HUES48 (cell line): ENCODE measurements at regions not wholly inside any gene's neighbourhood (a gene's known extent, or its start where the extent isn't known, plus 50 kb on each side); places are given as distances from the start of the nearest gene placed in this dataset.
"Not testable (repeated sequence)": the region's sequence is repeated elsewhere in the genome, so short reads cannot be mapped to it uniquely, and the experiment has no call there.

Experiments
- H3K27ac ChIP-seq: one replicate; pipeline ENCODE4 v1.7.0; 2013; ENCODE audit warnings: low read depth, low read length, inconsistent platforms
- H3K27me3 ChIP-seq: 2 replicates; pipeline ENCODE4 v1.6.1; 2013; ENCODE audit warnings: mild to moderate bottlenecking, low read length; ENCODE audit not compliant: control insufficient read depth, insufficient read depth
- H3K36me3 ChIP-seq: 2 replicates; pipeline ENCODE4 v1.6.1; 2013; ENCODE audit warnings: low read length; ENCODE audit not compliant: control insufficient read depth, insufficient read depth
- H3K4me1 ChIP-seq: 2 replicates; pipeline ENCODE4 v1.6.1; 2013; ENCODE audit warnings: mild to moderate bottlenecking, low read length; ENCODE audit not compliant: control insufficient read depth, insufficient read depth
- H3K4me3 ChIP-seq: 2 replicates; pipeline ENCODE4 v1.5.1; 2013; ENCODE audit warnings: mild to moderate bottlenecking, low read depth, low read length
- H3K9ac ChIP-seq: 2 replicates; pipeline ENCODE4 v1.6.1; 2013; ENCODE audit warnings: mild to moderate bottlenecking, low read depth, low read length, moderate library complexity
- H3K9me3 ChIP-seq: 2 replicates; pipeline ENCODE4 v1.6.1; 2013; ENCODE audit warnings: low read length; ENCODE audit not compliant: control insufficient read depth, insufficient read depth

- H3K4me1 ChIP-seq: no peaks in the 10 kb centered on the region
- H3K27ac ChIP-seq: no peak overlapping the region
- no peaks in the 10 kb centered on the region for H3K36me3 ChIP-seq
- H3K9ac ChIP-seq: no peak overlapping the region
- H3K4me3 ChIP-seq: no peak overlapping the region
- H3K27me3 ChIP-seq: no peaks in the 10 kb centered on the region
- no peaks in the 10 kb centered on the region for H3K9me3 ChIP-seq
Observed at GRCh38 chr13:40370661-40371060, 295.8 kb downstream of the FOXO1 start.

DNA sequence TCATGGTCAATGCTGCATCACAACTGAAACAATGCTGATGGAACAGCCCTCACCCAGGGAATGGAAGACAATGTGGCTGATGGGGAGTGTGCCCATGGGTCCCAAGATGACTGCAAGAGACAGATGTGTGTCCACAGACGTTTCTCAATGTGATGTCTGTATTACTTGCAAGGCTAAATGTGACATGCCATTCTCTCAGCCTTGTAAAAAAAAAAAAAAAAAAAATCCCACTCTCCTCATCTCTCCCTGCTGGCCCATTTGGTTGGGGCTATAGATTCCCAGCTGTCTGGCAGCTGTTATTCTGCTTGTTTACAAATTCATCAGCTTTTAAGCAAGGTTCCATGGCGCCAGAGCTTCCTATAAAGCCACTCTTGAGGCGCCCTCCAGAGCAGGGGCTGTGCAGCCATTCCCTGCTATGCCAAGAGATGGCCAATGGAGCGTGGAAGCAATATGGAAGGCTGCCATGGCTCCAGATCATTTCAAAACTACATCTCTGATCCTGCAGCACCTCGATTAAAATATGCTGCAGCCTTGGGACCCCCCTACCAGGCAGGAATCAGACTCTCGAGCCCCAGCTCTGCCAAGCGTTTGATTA lies 294.8 kb downstream of the FOXO1 start:
- Histone ChIP-seq H3K4me3 (no peak overlapping the region), H3K9ac (no peak overlapping the region), H3K4me1 (no peaks in the 10 kb centered on the region), H3K27me3 (no peaks in the 10 kb centered on the region), H3K9me3 (no peaks in the 10 kb centered on the region), H3K27ac (no peak overlapping the region), H3K36me3 (no peaks in the 10 kb centered on the region)

GRCh38 chr13:40373608-40374007 lies 292.8 kb downstream of the FOXO1 start:
- not testable (repeated sequence) for H3K27me3 ChIP-seq, H3K4me1 ChIP-seq, H3K27ac ChIP-seq, H3K9ac ChIP-seq, H3K36me3 ChIP-seq, H3K4me3 ChIP-seq, H3K9me3 ChIP-seq

DNA sequence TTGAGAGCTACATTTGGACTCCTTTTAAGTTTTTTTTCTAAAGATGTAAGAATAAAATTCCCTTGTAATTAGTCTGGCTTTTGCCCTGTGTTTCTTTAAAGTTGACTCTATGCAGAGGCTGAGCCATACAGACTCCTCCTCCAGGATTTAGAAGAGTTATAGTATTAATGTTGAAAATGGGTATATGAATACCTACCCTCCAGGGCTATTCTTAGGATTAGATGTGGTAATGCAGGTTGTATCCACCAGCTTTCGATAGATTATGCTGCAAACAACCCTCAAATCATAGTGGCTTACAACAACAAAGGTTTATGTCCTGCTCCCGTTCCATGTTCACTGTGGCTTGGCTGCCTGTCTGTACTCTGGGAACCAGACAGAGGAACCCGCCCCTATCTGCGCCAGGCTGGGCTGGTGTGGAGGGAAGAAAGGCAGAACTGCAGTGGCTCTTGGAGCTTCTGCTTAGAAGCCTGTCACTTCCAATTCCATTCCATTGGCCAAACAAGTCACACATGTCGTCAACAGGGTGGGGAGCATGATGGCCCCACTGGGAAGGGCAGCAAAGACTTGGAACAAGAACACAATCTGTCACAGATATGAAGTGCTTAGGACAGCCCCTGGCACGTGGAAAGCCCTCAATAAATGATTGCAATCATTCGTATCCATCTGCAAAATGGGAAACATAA lies 290.8 kb downstream of the FOXO1 start:
- Histone ChIP-seq H3K27me3 (no peaks in the 10 kb centered on the region), H3K9ac (no peak overlapping the region), H3K27ac (no peak overlapping the region), H3K9me3 (no peaks in the 10 kb centered on the region), H3K4me3 (no peak overlapping the region), H3K4me1 (peaks cover 3% of the 10 kb centered on the region; the same call in 1 of the 2 replicates), H3K36me3 (no peaks in the 10 kb centered on the region)

- Histone ChIP-seq H3K27ac (no peak overlapping the region), H3K4me3 (no peak overlapping the region), H3K9ac (no peak overlapping the region), H3K36me3 (no peaks in the 10 kb centered on the region), H3K9me3 (no peaks in the 10 kb centered on the region), H3K4me1 (peaks cover 3% of the 10 kb centered on the region; the same call in 1 of the 2 replicates), H3K27me3 (no peaks in the 10 kb centered on the region)
Observed at GRCh38 chr13:40376296-40376849, 290.1 kb downstream of the FOXO1 start.

- H3K4me1 ChIP-seq: peaks cover 3% of the 10 kb centered on the region; the same call in 1 of the 2 replicates
- no peaks in the 10 kb centered on the region for H3K9me3 ChIP-seq
- H3K27ac ChIP-seq: no peak overlapping the region
- H3K36me3 ChIP-seq: no peaks in the 10 kb centered on the region
- no peak overlapping the region for H3K9ac ChIP-seq
- H3K4me3 ChIP-seq: no peak overlapping the region
- no peaks in the 10 kb centered on the region for H3K27me3 ChIP-seq
Observed at GRCh38 chr13:40376867-40377535, 289.4 kb downstream of the FOXO1 start.

DNA sequence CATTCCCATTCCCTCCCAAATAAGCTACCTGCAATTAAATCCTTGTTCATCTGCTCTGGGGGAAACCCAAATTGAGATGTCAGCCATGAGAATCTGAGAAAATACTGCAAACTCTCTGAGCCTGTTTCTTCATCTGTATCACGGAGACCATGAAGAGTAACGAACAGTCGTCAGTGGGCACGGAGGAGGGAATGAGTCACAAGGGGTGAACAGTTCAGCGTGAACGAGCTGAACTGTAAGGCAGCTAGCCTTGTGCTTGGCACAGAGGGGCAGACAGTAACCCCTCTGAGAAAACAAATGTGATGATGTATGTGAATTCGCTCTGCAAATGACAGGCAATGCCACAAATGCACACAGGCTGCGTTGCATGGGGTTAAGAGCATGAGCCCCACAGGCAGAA lies 288.7 kb downstream of the FOXO1 start:
- H3K9ac ChIP-seq: no peak overlapping the region
- no peak overlapping the region for H3K4me3 ChIP-seq
- H3K27me3 ChIP-seq: no peaks in the 10 kb centered on the region
- H3K9me3 ChIP-seq: no peaks in the 10 kb centered on the region
- H3K4me1 ChIP-seq: peaks cover 3% of the 10 kb centered on the region; the same call in 1 of the 2 replicates
- no peaks in the 10 kb centered on the region for H3K36me3 ChIP-seq
- no peak overlapping the region for H3K27ac ChIP-seq

- H3K27ac ChIP-seq: no peak overlapping the region
- no peaks in the 10 kb centered on the region for H3K9me3 ChIP-seq
- no peaks in the 10 kb centered on the region for H3K27me3 ChIP-seq
- peaks cover 8% of the 10 kb centered on the region; the same call in 1 of the 2 replicates for H3K4me1 ChIP-seq
- H3K9ac ChIP-seq: no peak overlapping the region
- no peak overlapping the region for H3K4me3 ChIP-seq
- no peaks in the 10 kb centered on the region for H3K36me3 ChIP-seq
Observed at GRCh38 chr13:40379196-40379595, 287.2 kb downstream of the FOXO1 start.

DNA sequence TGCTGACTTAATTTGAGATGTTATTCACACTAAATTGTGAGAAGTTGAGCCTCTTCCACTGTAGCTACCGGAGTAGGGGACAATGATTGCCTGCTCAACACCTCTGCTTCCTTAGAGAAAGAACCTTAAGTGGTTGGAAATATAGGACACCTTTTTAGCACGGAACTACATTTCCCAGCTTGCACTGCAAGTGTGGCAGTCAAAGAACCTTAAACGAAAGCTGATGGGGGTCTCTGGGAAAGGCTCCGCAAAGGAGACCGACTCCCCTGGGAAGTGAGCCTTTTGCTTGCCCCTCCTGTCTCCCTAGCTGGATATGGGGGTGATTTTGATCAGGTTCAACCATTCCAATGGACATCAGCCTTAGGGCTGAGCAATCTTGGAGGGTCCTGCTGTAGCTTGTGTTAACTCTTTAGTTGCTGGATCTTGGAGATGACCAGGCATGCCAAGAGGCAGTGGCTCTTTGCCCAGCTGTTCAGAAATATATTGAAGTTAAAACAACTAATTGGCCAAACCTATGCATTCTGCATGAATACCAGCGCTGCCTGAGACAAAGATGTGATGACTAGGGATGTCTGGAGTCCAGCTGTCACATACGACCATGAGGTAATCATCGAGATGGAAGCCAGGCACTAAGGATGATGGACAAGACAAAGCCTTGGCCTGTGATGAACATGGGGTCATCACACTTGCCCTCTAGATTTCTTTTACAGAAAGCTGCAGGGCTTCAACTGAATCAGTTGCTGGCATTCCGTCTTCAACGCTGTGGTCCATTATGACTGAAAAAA lies 286.5 kb downstream of the FOXO1 start:
- Histone ChIP-seq H3K4me1 (peaks cover 8% of the 10 kb centered on the region; the same call in 1 of the 2 replicates), H3K27ac (no peak overlapping the region), H3K4me3 (peak overlapping the region; percentile 48; the same call in 1 of the 2 replicates), H3K36me3 (no peaks in the 10 kb centered on the region), H3K9ac (no peak overlapping the region), H3K9me3 (no peaks in the 10 kb centered on the region), H3K27me3 (no peaks in the 10 kb centered on the region)

GRCh38 chr13:40381935-40382764 lies 284.3 kb downstream of the FOXO1 start:
- no peaks in the 10 kb centered on the region for H3K36me3 ChIP-seq
- no peaks in the 10 kb centered on the region for H3K27me3 ChIP-seq
- H3K9me3 ChIP-seq: no peaks in the 10 kb centered on the region
- no peak overlapping the region for H3K4me3 ChIP-seq
- no peak overlapping the region for H3K27ac ChIP-seq
- H3K4me1 ChIP-seq: peaks cover 8% of the 10 kb centered on the region; the same call in 1 of the 2 replicates
- no peak overlapping the region for H3K9ac ChIP-seq
